CD4-positive, CD25-positive, alpha-beta regulatory T cell (primary cell): ENCODE measurements at regions not wholly inside any gene's neighbourhood (a gene's known extent, or its start where the extent isn't known, plus 50 kb on each side); places are given as distances from the start of the nearest gene placed in this dataset.
"Not testable (repeated sequence)": the region's sequence is repeated elsewhere in the genome, so short reads cannot be mapped to it uniquely, and the experiment has no call there.

Experiments used
- ATAC-seq, 2 donors: fragments of 150-1000 bp; cut with Tn5 transposase; one replicate each; pipeline ENCODE4 v1.10.0; 2021; ENCODE audit warnings: low read depth in 2 of 2, moderate number of reproducible peaks in 2 of 2, moderate library complexity in 1 of 2
- DNase-seq, 3 donors: peaks; one replicate each; pipeline versions ENCODE4 v3.0.0 to v3.0.0-alpha.2; 2012 to 2022; ENCODE audit warnings: mixed read lengths in 1 of 3
- H3K27ac ChIP-seq: one replicate; pipeline ENCODE4 v1.7.0; 2013; ENCODE audit warnings: mild to moderate bottlenecking, low read length; ENCODE audit not compliant: insufficient read depth, poor library complexity, severe bottlenecking
- H3K27me3 ChIP-seq: one replicate; pipeline ENCODE4 v1.7.0; 2013; ENCODE audit warnings: low read length; ENCODE audit not compliant: control insufficient read depth, insufficient read depth
- H3K36me3 ChIP-seq: one replicate; pipeline ENCODE4 v1.7.0; 2013; ENCODE audit warnings: mild to moderate bottlenecking, low read length, moderate library complexity; ENCODE audit not compliant: control insufficient read depth, insufficient read depth
- H3K4me1 ChIP-seq: 2 replicates; pipeline ENCODE4 v1.7.0; 2013; ENCODE audit warnings: mild to moderate bottlenecking, low read length; ENCODE audit not compliant: insufficient read depth, control insufficient read depth, poor library complexity, severe bottlenecking
- H3K4me3 ChIP-seq: one replicate; pipeline ENCODE4 v1.7.0; 2013; ENCODE audit warnings: low read depth, mild to moderate bottlenecking, low read length, moderate library complexity
- H3K9me3 ChIP-seq, 2 experiments: 1 replicate in 1 of 2; 2 replicates in 1 of 2; pipeline ENCODE4 v1.7.0; 2013; ENCODE audit warnings: low read length in 2 of 2, mild to moderate bottlenecking in 1 of 2, moderate library complexity in 1 of 2; ENCODE audit not compliant: control insufficient read depth in 2 of 2
- H3K27ac Mint-ChIP-seq, 3 donors: one replicate each; pipeline ENCODE4 v1.8.0; 2020 to 2022; ENCODE audit warnings: mild to moderate bottlenecking in 3 of 3, mixed read lengths in 3 of 3, moderate library complexity in 2 of 3
- H3K27me3 Mint-ChIP-seq: one replicate; pipeline ENCODE4 v1.8.0; 2022; ENCODE audit warnings: mild to moderate bottlenecking, mixed read lengths
- H3K36me3 Mint-ChIP-seq: one replicate; pipeline ENCODE4 v1.8.0; 2020; ENCODE audit warnings: mixed read lengths
- H3K4me1 Mint-ChIP-seq, 4 donors: one replicate each; pipeline ENCODE4 v1.8.0; 2020 to 2022; ENCODE audit warnings: mixed read lengths in 4 of 4, mild to moderate bottlenecking in 1 of 4
- H3K4me3 Mint-ChIP-seq, 4 donors: one replicate each; pipeline ENCODE4 v1.8.0; 2020 to 2022; ENCODE audit warnings: mild to moderate bottlenecking in 4 of 4, mixed read lengths in 4 of 4, moderate library complexity in 3 of 4
- H3K9me3 Mint-ChIP-seq, 7 donors: one replicate each; pipeline ENCODE4 v1.8.0; 2020 to 2022; ENCODE audit warnings: mixed read lengths in 7 of 7, mild to moderate bottlenecking in 3 of 7, moderate library complexity in 2 of 7

DNA sequence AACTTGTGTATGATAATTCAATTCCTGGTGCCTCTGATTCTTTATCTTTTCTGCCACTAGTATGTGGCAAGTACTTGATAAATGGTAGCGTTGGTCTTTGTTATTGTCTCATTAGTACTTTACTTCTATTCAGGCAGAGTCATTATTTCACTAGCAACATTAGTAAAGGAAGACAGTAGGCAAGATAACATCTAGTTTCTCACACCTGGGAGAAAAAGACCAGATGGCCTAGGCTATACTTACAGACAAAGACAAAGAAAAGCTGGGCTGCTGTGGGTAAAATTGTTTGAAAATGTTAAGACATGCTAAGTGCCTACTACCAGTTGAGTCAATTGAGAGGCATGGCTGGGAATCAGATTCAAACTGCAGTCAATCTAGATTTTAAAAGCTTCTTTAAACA lies 198.7 kb upstream of the CMC1 start:
- no peaks in the 10 kb centered on the region for H3K36me3 Mint-ChIP-seq
- H3K4me1 ChIP-seq: no peaks in the 10 kb centered on the region
- H3K27me3 Mint-ChIP-seq: no peaks in the 10 kb centered on the region
- no peaks in the 10 kb centered on the region for H3K9me3 ChIP-seq
- H3K36me3 ChIP-seq: no peaks in the 10 kb centered on the region
- ATAC-seq (no peak), DNase-seq (no peak)
- H3K27ac ChIP-seq: no peak overlapping the region
- no peak overlapping the region for H3K4me3 Mint-ChIP-seq
- no peak overlapping the region for H3K27ac Mint-ChIP-seq
- no peaks in the 10 kb centered on the region for H3K27me3 ChIP-seq
- H3K9me3 Mint-ChIP-seq: peaks cover 0 to 3% (median 0%) of the 10 kb centered on the region in 7 donors
- no peaks in the 10 kb centered on the region for H3K4me1 Mint-ChIP-seq
- H3K4me3 ChIP-seq: no peak overlapping the region

DNA sequence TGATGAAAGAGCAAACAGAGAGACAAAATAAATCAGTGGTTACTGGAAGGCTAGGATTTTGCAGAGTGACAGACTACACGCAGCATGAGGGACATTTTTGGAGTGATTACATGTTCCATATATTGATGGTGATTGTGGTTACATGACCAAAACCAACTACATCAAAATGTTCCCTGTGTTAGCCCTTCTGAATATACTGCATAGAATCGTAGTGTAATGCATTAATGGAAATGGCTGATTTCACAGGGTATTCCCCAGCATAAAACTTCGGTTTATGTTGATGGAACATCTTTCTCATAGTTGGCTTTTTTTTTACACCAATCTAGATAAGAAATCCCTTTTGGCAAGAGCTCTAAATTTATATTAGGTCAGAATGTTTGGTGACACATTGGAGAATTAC lies 191.3 kb upstream of the CMC1 start:
- H3K36me3 ChIP-seq: no peaks in the 10 kb centered on the region
- no peaks in the 10 kb centered on the region for H3K4me1 ChIP-seq
- no peaks in the 10 kb centered on the region for H3K36me3 Mint-ChIP-seq
- no peak overlapping the region for H3K27ac ChIP-seq
- ATAC-seq (no peak), DNase-seq (no peak)
- H3K4me3 Mint-ChIP-seq: no peak overlapping the region
- no peak overlapping the region for H3K4me3 ChIP-seq
- H3K9me3 Mint-ChIP-seq: peaks cover 0 to 2% (median 0%) of the 10 kb centered on the region in 7 donors
- no peak overlapping the region for H3K27ac Mint-ChIP-seq
- H3K4me1 Mint-ChIP-seq: peaks cover 0 to 3% (median 0%) of the 10 kb centered on the region in 4 donors
- H3K27me3 ChIP-seq: no peaks in the 10 kb centered on the region
- no peaks in the 10 kb centered on the region for H3K27me3 Mint-ChIP-seq
- H3K9me3 ChIP-seq: no peaks in the 10 kb centered on the region

DNA sequence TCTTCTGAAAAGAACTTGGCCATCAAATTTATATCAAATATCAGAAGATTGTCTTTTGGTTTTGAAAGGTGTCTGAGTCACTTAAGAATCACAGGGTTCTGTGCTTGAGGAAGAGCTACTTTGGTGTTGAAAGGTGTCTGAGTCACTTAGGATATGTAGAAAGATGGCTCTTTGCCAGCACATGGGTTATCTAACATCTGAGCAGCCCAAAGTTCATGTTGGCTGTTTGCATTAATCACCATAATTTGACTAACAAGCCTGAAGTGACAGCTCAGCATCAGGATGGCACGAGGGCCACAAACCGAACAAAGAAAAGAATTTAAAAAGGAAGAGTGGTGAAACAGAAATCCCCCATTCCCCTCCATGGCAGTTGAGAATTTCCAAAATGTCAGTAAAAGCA lies 190.5 kb upstream of the CMC1 start:
- H3K4me1 ChIP-seq: no peaks in the 10 kb centered on the region
- H3K27ac ChIP-seq: no peak overlapping the region
- H3K36me3 ChIP-seq: no peaks in the 10 kb centered on the region
- H3K9me3 Mint-ChIP-seq: peaks cover 0 to 2% (median 0%) of the 10 kb centered on the region in 7 donors
- no peaks in the 10 kb centered on the region for H3K36me3 Mint-ChIP-seq
- H3K9me3 ChIP-seq: no peaks in the 10 kb centered on the region
- no peaks in the 10 kb centered on the region for H3K27me3 ChIP-seq
- ATAC-seq (peak in 1 of 2 donors; percentile 60), DNase-seq (peak in 2 of 3 donors; percentile 6 to 38)
- no peak overlapping the region for H3K27ac Mint-ChIP-seq
- no peaks in the 10 kb centered on the region for H3K27me3 Mint-ChIP-seq
- peaks cover 0 to 3% (median 0%) of the 10 kb centered on the region in 4 donors for H3K4me1 Mint-ChIP-seq
- no peak overlapping the region for H3K4me3 Mint-ChIP-seq
- no peak overlapping the region for H3K4me3 ChIP-seq

DNA sequence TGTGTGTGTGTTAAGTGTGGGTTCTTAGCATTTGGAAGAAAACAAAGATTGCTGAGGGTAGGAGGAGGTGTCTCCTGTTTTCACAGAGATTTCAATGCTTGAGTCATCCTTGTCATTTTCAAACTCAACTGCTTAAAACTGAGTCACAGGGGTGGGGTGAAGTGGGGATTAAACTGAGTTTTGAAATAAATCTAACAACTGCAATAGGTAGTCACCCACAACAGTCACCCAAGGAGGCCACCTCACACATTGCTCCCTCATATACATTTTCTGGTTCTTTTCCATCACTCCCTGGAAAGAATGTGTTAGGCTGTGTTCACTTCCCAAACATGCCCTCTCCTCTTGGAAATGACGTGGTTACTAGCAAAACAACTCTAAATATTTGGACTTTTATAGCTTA lies 187.7 kb upstream of the CMC1 start:
- H3K9me3 ChIP-seq: no peaks in the 10 kb centered on the region
- no peak overlapping the region for H3K27ac Mint-ChIP-seq
- no peak overlapping the region for H3K4me3 Mint-ChIP-seq
- H3K4me1 Mint-ChIP-seq: peaks cover 0 to 3% (median 0%) of the 10 kb centered on the region in 4 donors
- no peaks in the 10 kb centered on the region for H3K9me3 Mint-ChIP-seq
- no peaks in the 10 kb centered on the region for H3K27me3 ChIP-seq
- H3K36me3 ChIP-seq: no peaks in the 10 kb centered on the region
- no peak for ATAC-seq
- DNase-seq: peak in 1 of 3 donors; percentile 8
- no peak overlapping the region for H3K4me3 ChIP-seq
- H3K36me3 Mint-ChIP-seq: no peaks in the 10 kb centered on the region
- peaks cover 7% of the 10 kb centered on the region for H3K27me3 Mint-ChIP-seq
- no peaks in the 10 kb centered on the region for H3K4me1 ChIP-seq
- no peak overlapping the region for H3K27ac ChIP-seq

DNA sequence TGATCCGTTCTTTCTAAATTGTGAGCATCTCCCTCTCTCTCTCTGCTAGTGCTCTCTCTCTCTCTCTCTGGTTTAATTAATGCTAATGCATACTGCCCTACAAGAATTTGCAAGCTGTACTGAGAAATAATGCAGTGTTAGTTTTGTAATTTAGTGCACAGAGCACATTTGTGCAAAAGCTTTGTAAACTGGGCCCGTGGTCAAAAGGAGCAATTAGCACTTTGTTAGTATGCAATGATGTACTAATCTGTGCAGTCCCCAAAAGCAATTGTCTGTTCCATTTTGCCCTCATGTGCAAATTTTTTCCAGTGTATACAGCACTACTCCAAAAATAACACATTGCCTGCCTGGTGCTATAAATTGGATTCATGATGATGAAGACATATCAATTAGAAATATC lies 184.6 kb upstream of the CMC1 start:
- Histone ChIP-seq H3K4me1 (no peaks in the 10 kb centered on the region), H3K27ac (no peak overlapping the region), H3K9me3 (no peaks in the 10 kb centered on the region), H3K27me3 (no peaks in the 10 kb centered on the region), H3K4me3 (no peak overlapping the region), H3K36me3 (no peaks in the 10 kb centered on the region)
- no peaks in the 10 kb centered on the region for H3K36me3 Mint-ChIP-seq
- H3K27me3 Mint-ChIP-seq: peaks cover 7% of the 10 kb centered on the region
- no peaks in the 10 kb centered on the region for H3K4me1 Mint-ChIP-seq
- no peak overlapping the region for H3K27ac Mint-ChIP-seq
- ATAC-seq (no peak), DNase-seq (no peak)
- H3K9me3 Mint-ChIP-seq: peaks cover 0 to 3% (median 0%) of the 10 kb centered on the region in 7 donors
- no peak overlapping the region for H3K4me3 Mint-ChIP-seq

DNA sequence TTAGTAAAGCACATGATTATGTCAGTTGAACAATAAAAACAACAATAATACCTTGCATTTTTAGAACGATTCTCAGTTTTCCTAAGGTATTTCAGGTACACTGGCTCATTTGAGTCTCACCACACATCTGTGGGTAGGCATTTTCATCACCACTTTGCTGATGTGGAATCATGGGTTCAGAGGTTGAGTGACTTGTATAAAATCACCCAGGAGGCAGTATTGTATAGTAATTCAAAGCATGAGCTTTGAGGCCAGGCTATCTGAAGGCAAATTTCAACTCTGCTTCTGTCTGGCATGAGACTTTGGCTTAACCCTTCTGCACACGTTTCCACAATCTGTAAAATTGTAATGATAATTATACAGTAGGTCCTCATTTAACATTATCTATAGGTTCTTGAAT lies 183.9 kb upstream of the CMC1 start:
- no peak for DNase-seq
- peaks cover 7% of the 10 kb centered on the region for H3K27me3 Mint-ChIP-seq
- H3K27ac Mint-ChIP-seq: no peak overlapping the region
- H3K9me3 ChIP-seq: no peaks in the 10 kb centered on the region
- H3K9me3 Mint-ChIP-seq: peaks cover 0 to 3% (median 0%) of the 10 kb centered on the region in 7 donors
- no peak overlapping the region for H3K27ac ChIP-seq
- no peaks in the 10 kb centered on the region for H3K4me1 ChIP-seq
- H3K4me3 Mint-ChIP-seq: no peak overlapping the region
- no peaks in the 10 kb centered on the region for H3K4me1 Mint-ChIP-seq
- no peak overlapping the region for H3K4me3 ChIP-seq
- ATAC-seq: no peak
- no peaks in the 10 kb centered on the region for H3K27me3 ChIP-seq
- H3K36me3 Mint-ChIP-seq: no peaks in the 10 kb centered on the region
- H3K36me3 ChIP-seq: no peaks in the 10 kb centered on the region

DNA sequence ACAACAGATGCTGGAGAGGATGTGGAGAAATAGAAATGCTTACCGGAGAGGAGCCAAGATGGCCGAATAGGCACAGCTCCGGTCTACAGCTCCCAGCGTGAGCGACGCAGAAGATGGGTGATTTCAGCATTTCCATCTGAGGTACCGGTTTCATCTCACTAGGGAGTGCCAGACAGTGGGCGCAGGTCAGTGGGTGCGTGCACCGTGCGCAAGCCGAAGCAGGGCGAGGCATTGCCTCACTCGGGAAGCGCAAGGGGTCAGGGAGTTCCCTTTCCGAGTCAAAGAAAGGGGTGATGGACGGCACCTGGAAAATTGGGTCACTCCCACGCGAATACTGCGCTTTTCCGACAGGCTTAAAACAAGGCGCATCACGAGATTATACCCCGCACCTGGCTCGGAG lies 182.2 kb upstream of the CMC1 start:
- not testable (repeated sequence) for H3K36me3 Mint-ChIP-seq, H3K27ac Mint-ChIP-seq, H3K27me3 ChIP-seq, H3K4me1 Mint-ChIP-seq, H3K4me3 ChIP-seq, H3K36me3 ChIP-seq, H3K27ac ChIP-seq, H3K27me3 Mint-ChIP-seq, DNase-seq, H3K9me3 Mint-ChIP-seq, ATAC-seq, H3K4me1 ChIP-seq, H3K9me3 ChIP-seq, H3K4me3 Mint-ChIP-seq

DNA sequence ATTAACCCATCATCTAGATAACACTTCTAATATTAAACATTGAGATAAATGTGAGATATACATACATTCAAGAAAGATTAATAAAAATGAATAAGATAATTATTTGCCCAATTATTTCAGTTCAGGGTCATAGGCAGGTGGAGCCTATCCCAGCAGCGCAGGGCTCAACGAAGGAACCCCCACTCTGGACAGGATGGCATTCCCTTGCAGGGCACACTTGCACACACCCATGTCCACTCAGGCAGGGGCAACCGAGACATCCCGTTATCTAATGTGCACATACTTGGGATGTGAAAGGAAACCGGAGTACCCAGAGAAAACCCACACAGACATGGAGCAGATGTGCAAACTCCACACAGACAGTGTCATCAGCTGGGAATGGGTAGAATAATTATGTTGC lies 175.4 kb upstream of the CMC1 start:
- DNase-seq: no peak
- H3K27ac ChIP-seq: no peak overlapping the region
- Mint-ChIP-seq H3K9me3 (peaks cover 0 to 6% (median 2%) of the 10 kb centered on the region in 7 donors), H3K27ac (no peak overlapping the region), H3K4me1 (no peaks in the 10 kb centered on the region), H3K27me3 (no peaks in the 10 kb centered on the region), H3K4me3 (no peak overlapping the region), H3K36me3 (no peaks in the 10 kb centered on the region)
- ATAC-seq: no peak
- no peaks in the 10 kb centered on the region for H3K27me3 ChIP-seq
- H3K4me3 ChIP-seq: no peak overlapping the region
- H3K9me3 ChIP-seq: peaks cover 0 to 6% of the 10 kb centered on the region in 2 experiments
- H3K36me3 ChIP-seq: no peaks in the 10 kb centered on the region
- no peaks in the 10 kb centered on the region for H3K4me1 ChIP-seq
